Neural progenitor cell (in vitro differentiated cells): ENCODE measurements at regions not wholly inside any gene's neighbourhood (a gene's known extent, or its start where the extent isn't known, plus 50 kb on each side); places are given as distances from the start of the nearest gene placed in this dataset.

Source experiments
- DNase-seq: peaks from one replicate; pipeline ENCODE4 v3.0.0-alpha.2; 2016; ENCODE audit warnings: low spot score
- H2AFZ ChIP-seq: fragments of 200-600 bp; sonication (generic); replicated peaks from 2 replicates; pipeline ENCODE4 v1.6.1; 2016; ENCODE audit warnings: antibody characterized with exemption
- H3F3A ChIP-seq: fragments of 200-600 bp; sonication (generic); 2 replicates; pipeline ENCODE4 v1.6.1; 2016; ENCODE audit warnings: antibody characterized with exemption, low read depth
- H3K27ac ChIP-seq: fragments of 200-600 bp; sonication (generic); 2 replicates; pipeline ENCODE4 v1.5.1; 2016; ENCODE audit warnings: mild to moderate bottlenecking
- H3K27me3 ChIP-seq: fragments of 200-600 bp; sonication (generic); 2 replicates; pipeline ENCODE4 v1.6.1; 2016; ENCODE audit warnings: mild to moderate bottlenecking, moderate library complexity
- H3K36me3 ChIP-seq: fragments of 200-600 bp; sonication (generic); 2 replicates; pipeline ENCODE4 v1.5.1; 2016
- H3K4me1 ChIP-seq: fragments of 200-600 bp; sonication (generic); 2 replicates; pipeline ENCODE4 v1.6.1; 2016; ENCODE audit warnings: mixed run types
- H3K4me2 ChIP-seq: fragments of 200-600 bp; sonication (generic); 2 replicates; pipeline ENCODE4 v1.6.1; 2016
- H3K4me3 ChIP-seq: fragments of 200-600 bp; sonication (generic); 2 replicates; pipeline ENCODE4 v1.5.1; 2016
- H3K79me2 ChIP-seq: fragments of 200-600 bp; sonication (generic); 2 replicates; pipeline ENCODE4 v1.6.1; 2016; ENCODE audit warnings: low read depth
- H3K9ac ChIP-seq: fragments of 200-600 bp; sonication (generic); 2 replicates; pipeline ENCODE4 v1.6.1; 2016
- H3K9me3 ChIP-seq: fragments of 200-600 bp; sonication (generic); 2 replicates; pipeline ENCODE4 v1.5.1; 2016; ENCODE audit warnings: low read depth
- H4K20me1 ChIP-seq: fragments of 200-600 bp; sonication (generic); 2 replicates; pipeline ENCODE4 v1.6.1; 2016; ENCODE audit warnings: low read depth
- H3K27ac Mint-ChIP-seq: 3 replicates; pipeline ENCODE4 v1.8.0; 2021; ENCODE audit warnings: mixed read lengths
- H3K27me3 Mint-ChIP-seq: 2 replicates; pipeline ENCODE4 v1.8.0; 2022; ENCODE audit warnings: low read depth, mild to moderate bottlenecking, inconsistent platforms, moderate library complexity, mixed read lengths; ENCODE audit not compliant: insufficient read depth
- H3K36me3 Mint-ChIP-seq: 3 replicates; pipeline ENCODE4 v1.8.0; 2021; ENCODE audit warnings: mixed read lengths
- H3K4me1 Mint-ChIP-seq: 3 replicates; pipeline ENCODE4 v1.8.0; 2021; ENCODE audit warnings: mixed read lengths
- H3K4me3 Mint-ChIP-seq: 3 replicates; pipeline ENCODE4 v1.8.0; 2021; ENCODE audit warnings: mild to moderate bottlenecking, moderate library complexity, mixed read lengths
- H3K9me3 Mint-ChIP-seq: 3 replicates; pipeline ENCODE4 v1.8.0; 2020; ENCODE audit warnings: mixed read lengths
- EZH2 ChIP-seq: fragments of 200-600 bp; sonication (generic); IDR thresholded peaks from 2 replicates; pipeline ENCODE4 v1.6.1; 2017; ENCODE audit warnings: antibody characterized with exemption, mild to moderate bottlenecking, moderate library complexity
- EZH2phosphoT487 ChIP-seq: fragments of 200-600 bp; sonication (generic); IDR thresholded peaks from 2 replicates; pipeline ENCODE4 v1.6.1; 2017; ENCODE audit warnings: antibody characterized with exemption
- TF ChIP-seq, protein P1 (sequence below): fragments of 200-600 bp; sonication (generic); IDR thresholded peaks from 2 replicates; pipeline ENCODE4 v1.5.1; 2017; ENCODE audit warnings: antibody characterized with exemption, mild to moderate bottlenecking

DNA sequence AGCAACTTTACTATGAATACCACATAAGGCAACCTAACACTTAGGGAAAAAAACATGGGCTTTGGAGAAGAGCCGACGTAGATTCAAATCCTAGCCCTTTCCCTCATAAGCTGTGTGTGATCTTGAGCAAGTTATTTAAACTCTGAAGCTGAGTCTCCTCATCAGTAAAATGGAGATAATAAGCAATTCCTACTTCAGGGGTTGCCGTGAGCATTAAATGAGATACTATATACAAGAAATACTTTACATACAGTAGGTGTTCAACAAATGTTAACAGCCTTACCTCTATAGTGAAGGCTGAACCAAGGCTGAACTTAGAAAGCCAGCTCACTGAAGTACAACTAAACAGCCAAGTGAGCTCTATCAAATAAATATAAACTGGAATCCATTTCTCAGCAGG lies 146.2 kb upstream of the DKK2 start:
- Histone ChIP-seq H3K27ac (no peak overlapping the region), H3K27me3 (no peaks in the 10 kb centered on the region), H4K20me1 (no peaks in the 10 kb centered on the region), H3K4me2 (no peak overlapping the region), H2AFZ (no peak overlapping the region), H3K4me3 (no peak overlapping the region), H3K4me1 (no peaks in the 10 kb centered on the region), H3K9me3 (no peaks in the 10 kb centered on the region), H3K9ac (no peak overlapping the region), H3K36me3 (no peaks in the 10 kb centered on the region), H3K79me2 (no peaks in the 10 kb centered on the region), H3F3A (no peaks in the 10 kb centered on the region)
- no peaks in the 10 kb centered on the region for H3K36me3 Mint-ChIP-seq
- TF ChIP-seq, protein P1, sequence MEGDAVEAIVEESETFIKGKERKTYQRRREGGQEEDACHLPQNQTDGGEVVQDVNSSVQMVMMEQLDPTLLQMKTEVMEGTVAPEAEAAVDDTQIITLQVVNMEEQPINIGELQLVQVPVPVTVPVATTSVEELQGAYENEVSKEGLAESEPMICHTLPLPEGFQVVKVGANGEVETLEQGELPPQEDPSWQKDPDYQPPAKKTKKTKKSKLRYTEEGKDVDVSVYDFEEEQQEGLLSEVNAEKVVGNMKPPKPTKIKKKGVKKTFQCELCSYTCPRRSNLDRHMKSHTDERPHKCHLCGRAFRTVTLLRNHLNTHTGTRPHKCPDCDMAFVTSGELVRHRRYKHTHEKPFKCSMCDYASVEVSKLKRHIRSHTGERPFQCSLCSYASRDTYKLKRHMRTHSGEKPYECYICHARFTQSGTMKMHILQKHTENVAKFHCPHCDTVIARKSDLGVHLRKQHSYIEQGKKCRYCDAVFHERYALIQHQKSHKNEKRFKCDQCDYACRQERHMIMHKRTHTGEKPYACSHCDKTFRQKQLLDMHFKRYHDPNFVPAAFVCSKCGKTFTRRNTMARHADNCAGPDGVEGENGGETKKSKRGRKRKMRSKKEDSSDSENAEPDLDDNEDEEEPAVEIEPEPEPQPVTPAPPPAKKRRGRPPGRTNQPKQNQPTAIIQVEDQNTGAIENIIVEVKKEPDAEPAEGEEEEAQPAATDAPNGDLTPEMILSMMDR = no peak
- TF ChIP-seq EZH2 (no peak), EZH2phosphoT487 (no peak)
- H3K4me1 Mint-ChIP-seq = no peaks in the 10 kb centered on the region
- H3K9me3 Mint-ChIP-seq = no peaks in the 10 kb centered on the region
- H3K27me3 Mint-ChIP-seq = no peaks in the 10 kb centered on the region
- no peak overlapping the region for H3K4me3 Mint-ChIP-seq
- DNase-seq = no peak
- no peak overlapping the region for H3K27ac Mint-ChIP-seq

DNA sequence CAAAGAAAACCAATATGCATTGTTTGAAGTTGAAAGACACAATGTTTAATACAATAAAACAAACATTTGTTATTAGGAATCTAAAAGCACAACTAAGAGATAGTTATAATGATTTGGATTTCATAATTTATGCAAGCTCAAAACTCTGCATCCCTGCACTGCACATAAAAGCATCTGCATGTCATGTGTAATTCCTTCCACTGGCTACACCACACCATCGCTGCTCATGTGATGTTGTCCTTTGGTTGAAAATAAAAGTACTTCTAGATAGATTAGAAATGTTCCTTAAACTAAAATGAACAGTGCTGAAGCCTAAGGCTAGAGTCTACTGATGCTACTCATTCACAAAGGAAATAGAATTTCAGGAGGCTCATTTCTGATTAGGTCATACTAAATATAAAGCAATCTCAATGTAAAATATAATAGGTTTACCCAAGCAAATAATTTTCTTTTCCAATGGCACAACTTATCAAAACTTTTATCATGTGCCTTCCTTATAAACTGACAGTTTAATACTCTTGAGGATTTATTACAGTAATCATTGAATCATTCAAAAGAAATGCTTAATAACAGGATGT lies 130.8 kb upstream of the DKK2 start:
- Histone ChIP-seq H3K36me3 (no peaks in the 10 kb centered on the region), H3K4me1 (no peaks in the 10 kb centered on the region), H3F3A (no peaks in the 10 kb centered on the region), H4K20me1 (no peaks in the 10 kb centered on the region), H3K27me3 (no peaks in the 10 kb centered on the region), H2AFZ (no peak overlapping the region), H3K27ac (no peak overlapping the region), H3K79me2 (no peaks in the 10 kb centered on the region), H3K4me2 (no peak overlapping the region), H3K4me3 (no peak overlapping the region), H3K9me3 (no peaks in the 10 kb centered on the region), H3K9ac (no peak overlapping the region)
- Mint-ChIP-seq H3K9me3 (peaks cover 9% of the 10 kb centered on the region), H3K27me3 (no peaks in the 10 kb centered on the region), H3K27ac (no peak overlapping the region), H3K4me1 (no peaks in the 10 kb centered on the region), H3K36me3 (no peaks in the 10 kb centered on the region), H3K4me3 (no peak overlapping the region)
- no peak for DNase-seq
- no peak for TF ChIP-seq EZH2
- TF ChIP-seq, protein P1 = no peak
- TF ChIP-seq EZH2phosphoT487 = no peak

GRCh38 chr4:107166181-107166580 lies 130.1 kb upstream of the DKK2 start:
- H3K4me1 Mint-ChIP-seq = no peaks in the 10 kb centered on the region
- no peak overlapping the region for H3K4me3 ChIP-seq
- H3K9ac ChIP-seq = no peak overlapping the region
- no peak overlapping the region for H3K27ac ChIP-seq
- no peak overlapping the region for H3K27ac Mint-ChIP-seq
- no peaks in the 10 kb centered on the region for H3K4me1 ChIP-seq
- no peaks in the 10 kb centered on the region for H3K27me3 ChIP-seq
- no peaks in the 10 kb centered on the region for H3K27me3 Mint-ChIP-seq
- no peak overlapping the region for H3K4me3 Mint-ChIP-seq
- no peaks in the 10 kb centered on the region for H3F3A ChIP-seq
- H3K36me3 Mint-ChIP-seq = no peaks in the 10 kb centered on the region
- H4K20me1 ChIP-seq = no peaks in the 10 kb centered on the region
- no peak for DNase-seq
- H3K9me3 ChIP-seq = no peaks in the 10 kb centered on the region
- H3K9me3 Mint-ChIP-seq = peaks cover 9% of the 10 kb centered on the region
- H3K36me3 ChIP-seq = no peaks in the 10 kb centered on the region
- H3K4me2 ChIP-seq = no peak overlapping the region
- H3K79me2 ChIP-seq = no peaks in the 10 kb centered on the region
- TF ChIP-seq EZH2 = no peak
- TF ChIP-seq, protein P1 = no peak
- no peak for TF ChIP-seq EZH2phosphoT487
- H2AFZ ChIP-seq = no peak overlapping the region
